Large intestine (tissue), 3 donors: ENCODE measurements at regions not wholly inside any gene's neighbourhood (a gene's known extent, or its start where the extent isn't known, plus 50 kb on each side); places are given as distances from the start of the nearest gene placed in this dataset.
A peak's percentile ranks its signal among the peaks of the same experiment; 100 is the strongest.
"Not testable (repeated sequence)": the region's sequence is repeated elsewhere in the genome, so short reads cannot be mapped to it uniquely, and the experiment has no call there.

Experiments
- DNase-seq, 2 donors: peaks; one replicate each; pipeline versions ENCODE4 v3.0.0 to v3.0.0-alpha.2; 2013
- H3K27ac ChIP-seq: one replicate; pipeline ENCODE4 v1.5.1; 2013; ENCODE audit warnings: low read length
- H3K27me3 ChIP-seq: 2 replicates; pipeline ENCODE4 v1.6.1; 2013; ENCODE audit warnings: low read length; ENCODE audit not compliant: control insufficient read depth, insufficient read depth
- H3K36me3 ChIP-seq: 2 replicates; pipeline ENCODE4 v1.6.1; 2013; ENCODE audit warnings: low read length; ENCODE audit not compliant: control insufficient read depth, insufficient read depth
- H3K4me1 ChIP-seq: one replicate; pipeline ENCODE4 v1.6.1; 2013; ENCODE audit warnings: low read length; ENCODE audit not compliant: control insufficient read depth, insufficient read depth
- H3K4me3 ChIP-seq: one replicate; pipeline ENCODE4 v1.5.1; 2013; ENCODE audit warnings: low read length
- H3K9me3 ChIP-seq: one replicate; pipeline ENCODE4 v1.6.1; 2013; ENCODE audit warnings: mild to moderate bottlenecking, low read depth, low read length, moderate library complexity; ENCODE audit not compliant: control insufficient read depth
- WGBS: methylation state at CpG from one replicate; pipeline ENCODE4 v1.1.5; 2013; ENCODE audit warnings: low lambda C conversion rate; ENCODE audit not compliant: insufficient coverage; 5-methylcytosine and 5-hydroxymethylcytosine counted together

DNA sequence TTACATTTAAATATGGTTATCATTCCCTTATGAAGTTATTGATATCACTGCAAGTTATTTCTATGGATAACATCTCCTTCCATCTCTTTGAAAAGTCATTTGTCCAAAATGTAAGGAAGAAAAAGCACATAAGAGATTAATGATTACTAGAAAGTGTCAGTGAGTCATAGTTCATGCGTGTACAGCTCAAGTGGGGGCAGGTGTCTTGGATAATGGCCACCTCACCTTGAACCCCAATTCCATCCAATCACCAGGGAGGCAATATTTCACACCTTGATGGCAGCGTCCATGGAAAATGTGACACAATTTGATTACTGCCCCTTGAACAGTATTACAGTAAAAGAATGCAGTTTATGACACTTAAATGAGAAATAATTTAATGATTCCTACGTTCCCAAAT lies 358.3 kb upstream of the SOX9 start:
- Histone ChIP-seq H3K4me3 (no peak overlapping the region), H3K27me3 (no peaks in the 10 kb centered on the region), H3K4me1 (peaks cover 3% of the 10 kb centered on the region), H3K27ac (no peak overlapping the region), H3K9me3 (no peaks in the 10 kb centered on the region), H3K36me3 (no peaks in the 10 kb centered on the region)
- no CpG with 5 or more reads among the region's 3 CpGs for WGBS
- DNase-seq = peak; percentile 28 to 55

- no peak overlapping the region for H3K27ac ChIP-seq
- no peaks in the 10 kb centered on the region for H3K9me3 ChIP-seq
- peak in 1 of 2 donors; percentile 9 for DNase-seq
- WGBS = no CpG with 5 or more reads among the region's 3 CpGs
- H3K4me3 ChIP-seq = no peak overlapping the region
- H3K4me1 ChIP-seq = peaks cover 3% of the 10 kb centered on the region
- H3K36me3 ChIP-seq = no peaks in the 10 kb centered on the region
- H3K27me3 ChIP-seq = no peaks in the 10 kb centered on the region
These were observed 356.3 kb upstream of the SOX9 start for GRCh38 chr17:71764505-71764904.

- H3K9me3 ChIP-seq = no peaks in the 10 kb centered on the region
- H3K27ac ChIP-seq = no peak overlapping the region
- no peaks in the 10 kb centered on the region for H3K36me3 ChIP-seq
- peak; percentile 41 to 71 for DNase-seq
- WGBS = no CpG with 5 or more reads among the region's 2 CpGs
- H3K4me1 ChIP-seq = peaks cover 3% of the 10 kb centered on the region
- H3K4me3 ChIP-seq = no peak overlapping the region
- no peaks in the 10 kb centered on the region for H3K27me3 ChIP-seq
These were observed 355.4 kb upstream of the SOX9 start for GRCh38 chr17:71765437-71765836.

- H3K27me3 ChIP-seq = no peaks in the 10 kb centered on the region
- DNase-seq = no peak
- H3K9me3 ChIP-seq = no peaks in the 10 kb centered on the region
- H3K4me3 ChIP-seq = no peak overlapping the region
- no peak overlapping the region for H3K27ac ChIP-seq
- H3K4me1 ChIP-seq = peaks cover 3% of the 10 kb centered on the region
- no CpG with 5 or more reads among the region's 2 CpGs for WGBS
- H3K36me3 ChIP-seq = no peaks in the 10 kb centered on the region
These were observed 351.0 kb upstream of the SOX9 start for GRCh38 chr17:71769850-71770249.

- H3K9me3 ChIP-seq = no peaks in the 10 kb centered on the region
- no CpG with 5 or more reads among the region's 6 CpGs for WGBS
These were observed 343.7 kb upstream of the SOX9 start for GRCh38 chr17:71777048-71777640.

GRCh38 chr17:71779482-71779881 lies 341.3 kb upstream of the SOX9 start:
- Histone ChIP-seq H3K4me1 (no peaks in the 10 kb centered on the region), H3K9me3 (no peaks in the 10 kb centered on the region), H3K4me3 (no peak overlapping the region), H3K36me3 (no peaks in the 10 kb centered on the region), H3K27ac (no peak overlapping the region), H3K27me3 (no peaks in the 10 kb centered on the region)
- WGBS = 83% methylated on average over 1 of the region's 3 CpGs
- no peak for DNase-seq

More at GRCh38 chr17:71777048-71777640, 343.7 kb upstream of the SOX9 start:
- Histone ChIP-seq H3K27me3 (no peaks in the 10 kb centered on the region), H3K27ac (no peak overlapping the region), H3K4me1 (no peaks in the 10 kb centered on the region), H3K4me3 (no peak overlapping the region), H3K36me3 (no peaks in the 10 kb centered on the region)
- no peak for DNase-seq

DNA sequence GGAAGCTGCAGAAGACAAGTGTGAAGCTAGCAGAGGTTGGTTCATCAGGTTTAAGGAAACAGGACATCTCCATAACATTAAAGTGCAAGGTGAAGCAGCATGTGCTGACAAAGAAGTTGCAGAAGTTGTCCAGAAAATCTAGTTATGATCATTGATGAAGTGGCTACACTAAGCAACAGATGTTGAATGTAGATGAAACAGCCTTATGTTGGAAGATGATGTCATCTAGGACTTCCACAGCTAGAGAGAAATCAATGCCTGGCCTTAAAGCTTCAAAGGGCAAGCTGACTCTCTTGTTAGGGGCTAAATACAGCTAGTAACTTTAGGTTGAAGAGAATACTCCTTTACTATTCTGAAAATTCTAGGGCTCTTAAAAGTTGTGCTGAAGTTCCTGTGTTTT lies 340.2 kb upstream of the SOX9 start:
- Histone ChIP-seq H3K27me3 (no peaks in the 10 kb centered on the region), H3K9me3 (no peaks in the 10 kb centered on the region)

DNA sequence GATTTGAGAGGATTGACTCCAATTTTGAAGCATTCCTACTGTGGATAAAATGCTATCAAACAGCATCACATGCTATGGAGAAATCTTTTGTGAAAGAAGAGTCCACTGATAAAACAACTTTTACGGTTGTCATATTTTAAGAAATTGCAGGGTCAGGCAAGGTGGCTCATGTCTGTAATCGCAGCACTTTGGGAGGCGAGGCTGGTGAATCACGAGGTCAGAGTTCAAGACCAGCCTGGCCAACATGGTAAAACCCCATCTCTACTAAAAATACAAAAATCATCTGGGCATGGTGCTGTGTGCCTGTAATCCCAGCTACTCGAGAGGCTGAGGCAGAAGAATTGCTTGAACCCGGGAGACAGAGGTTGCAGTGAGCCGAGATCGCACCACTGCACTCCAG lies 338.8 kb upstream of the SOX9 start:
- H3K27ac ChIP-seq, DNase-seq, H3K4me3 ChIP-seq, H3K9me3 ChIP-seq, H3K4me1 ChIP-seq, H3K36me3 ChIP-seq, H3K27me3 ChIP-seq: not testable (repeated sequence)
- WGBS = no CpG with 5 or more reads among the region's 8 CpGs

More for the DNA sequence above, 340.2 kb upstream of the SOX9 start:
- DNase-seq = no peak
- Histone ChIP-seq H3K36me3 (no peaks in the 10 kb centered on the region), H3K4me1 (no peaks in the 10 kb centered on the region), H3K27ac (no peak overlapping the region), H3K4me3 (no peak overlapping the region)

DNA sequence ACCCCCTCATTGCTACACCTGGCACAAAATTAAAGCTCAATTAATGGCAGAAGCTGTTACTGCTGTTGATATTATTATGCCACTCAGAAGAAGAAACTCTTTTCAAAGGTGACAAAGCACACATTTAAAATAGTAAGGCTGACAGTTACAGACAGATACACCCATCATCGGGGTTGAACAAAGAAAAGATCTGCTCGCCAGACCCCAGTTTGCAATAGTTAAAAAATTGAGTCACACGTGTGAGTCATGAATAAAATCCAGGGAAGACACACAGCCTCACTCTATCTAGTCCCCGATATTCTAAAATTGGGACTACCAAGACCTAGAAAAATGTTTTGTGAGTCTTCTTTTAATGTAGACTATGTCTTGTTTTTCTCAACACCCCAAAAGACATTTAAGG lies 330.0 kb upstream of the SOX9 start:
- WGBS = no CpG with 5 or more reads among the region's 4 CpGs
- Histone ChIP-seq H3K4me1 (no peaks in the 10 kb centered on the region), H3K27me3 (no peaks in the 10 kb centered on the region), H3K9me3 (no peaks in the 10 kb centered on the region), H3K4me3 (no peak overlapping the region), H3K27ac (no peak overlapping the region), H3K36me3 (no peaks in the 10 kb centered on the region)
- DNase-seq = no peak

DNA sequence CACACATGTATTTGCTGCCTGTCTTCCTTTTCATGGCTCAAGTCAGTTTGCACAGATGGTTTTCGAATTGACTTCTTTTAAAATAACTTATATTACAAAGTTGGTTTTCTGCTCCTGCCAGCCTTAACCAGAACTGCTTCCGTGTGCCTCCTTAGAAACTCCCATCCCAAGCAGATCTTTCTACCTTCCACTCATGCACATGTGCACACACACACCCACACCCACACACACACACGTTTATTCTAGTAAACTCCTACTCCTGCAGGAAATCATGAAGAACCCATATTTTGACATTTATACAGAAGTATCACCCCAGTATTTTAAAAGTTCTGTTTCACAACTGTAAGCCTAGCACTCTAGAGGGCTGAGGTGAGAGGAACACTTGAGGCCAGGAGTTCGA lies 329.5 kb upstream of the SOX9 start:
- H3K27me3 ChIP-seq = no peaks in the 10 kb centered on the region
- WGBS = 83% methylated on average over 2 of the region's 4 CpGs

GRCh38 chr17:71792966-71793365 lies 327.9 kb upstream of the SOX9 start:
- WGBS = 100% methylated on average over 1 of the region's 7 CpGs
- DNase-seq = no peak
- H3K27ac ChIP-seq = no peak overlapping the region

More for the DNA sequence above, 329.5 kb upstream of the SOX9 start:
- H3K4me1 ChIP-seq = no peaks in the 10 kb centered on the region
- no peak for DNase-seq
- H3K36me3 ChIP-seq = no peaks in the 10 kb centered on the region
- H3K9me3 ChIP-seq = no peaks in the 10 kb centered on the region
- H3K27ac ChIP-seq = no peak overlapping the region
- H3K4me3 ChIP-seq = no peak overlapping the region

More at GRCh38 chr17:71792966-71793365, 327.9 kb upstream of the SOX9 start:
- H3K4me3 ChIP-seq = no peak overlapping the region
- no peaks in the 10 kb centered on the region for H3K4me1 ChIP-seq
- H3K27me3 ChIP-seq = no peaks in the 10 kb centered on the region
- no peaks in the 10 kb centered on the region for H3K9me3 ChIP-seq
- H3K36me3 ChIP-seq = no peaks in the 10 kb centered on the region
